ENCODE measurements at regions not wholly inside any gene's neighbourhood (a gene's known extent, or its start where the extent isn't known, plus 50 kb on each side); places are given as distances from the start of the nearest gene placed in this dataset.

DNA sequence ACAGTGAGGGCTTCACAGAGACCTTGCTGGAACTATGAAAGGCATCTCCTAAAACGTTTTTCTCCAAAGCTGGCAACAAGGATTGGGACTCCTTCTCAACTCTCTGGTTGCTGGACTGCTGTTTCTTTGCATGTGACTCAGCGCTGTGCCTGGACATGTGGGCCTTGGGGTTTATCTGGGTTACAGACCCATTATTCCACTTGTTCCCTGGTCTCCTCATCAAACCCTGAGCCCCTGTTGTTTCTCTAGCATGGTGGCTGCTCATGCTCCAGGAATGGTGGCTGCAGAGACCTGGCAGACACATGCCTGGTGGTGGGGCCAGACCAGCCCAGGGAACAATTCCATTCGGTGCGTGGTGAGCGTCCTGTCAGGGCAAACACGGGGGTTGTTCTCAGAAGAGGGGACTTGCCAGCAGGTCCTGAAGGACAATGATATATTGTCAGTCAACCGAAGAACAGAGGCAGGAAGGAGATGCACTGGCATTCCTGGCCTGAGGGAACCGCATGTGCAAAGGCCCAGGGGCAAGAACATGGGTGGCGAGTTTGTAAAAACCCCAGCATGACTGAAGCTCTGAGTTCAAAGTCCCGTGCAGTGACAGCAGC lies 320.1 kb upstream of the RTL1 start:
- no peaks in the 10 kb centered on the region for H3K4me1 ChIP-seq (ENCODE audit: low read length)
- no peak overlapping the region for H3K27ac ChIP-seq (ENCODE audit: low read length)
- H3K9ac ChIP-seq (ENCODE audit: low read length), result no peak overlapping the region
- TF ChIP-seq EZH2phosphoT487 (IDR thresholded peaks at IDR 0.05; ENCODE audit: low read length) (no peak), EZH2 (optimal IDR thresholded peaks at IDR 0.05; ENCODE audit: low read depth, low read length) (no peak), CTCF (IDR thresholded peaks at IDR 0.05; ENCODE audit: low read length) (no peak)
- no peaks in the 10 kb centered on the region for H3K36me3 ChIP-seq (replicated peaks; ENCODE audit: insufficient read depth, low read length)
- H3K9me2 ChIP-seq (replicated peaks; ENCODE audit: insufficient read depth, low read length), result no peaks in the 10 kb centered on the region
- H3K4me2 ChIP-seq (ENCODE audit: low read depth, low read length), result no peak overlapping the region
- no peak for DNase-seq
- H3K9me3 ChIP-seq (replicated peaks; ENCODE audit: insufficient read depth, low read length), result no peaks in the 10 kb centered on the region
- peaks cover 12% of the 10 kb centered on the region; the same call in 1 of the 2 replicates for H3K27me3 ChIP-seq (replicated peaks; ENCODE audit: insufficient read depth, low read length)
- no peak overlapping the region for H2AFZ ChIP-seq (ENCODE audit: low read length)
- no peaks in the 10 kb centered on the region for H4K20me1 ChIP-seq (ENCODE audit: insufficient read depth, low read length)
- no peaks in the 10 kb centered on the region for H3F3A ChIP-seq (ENCODE audit: insufficient read depth, low read length)
- H3K79me2 ChIP-seq (ENCODE audit: low read length), result no peaks in the 10 kb centered on the region
- H3K4me3 ChIP-seq (ENCODE audit: low read length), result no peak overlapping the region

- Histone ChIP-seq H3K9me3 (replicated peaks; ENCODE audit: insufficient read depth, low read length) (no peaks in the 10 kb centered on the region), H3K36me3 (replicated peaks; ENCODE audit: insufficient read depth, low read length) (no peaks in the 10 kb centered on the region), H3K27me3 (replicated peaks; ENCODE audit: insufficient read depth, low read length) (peaks cover 12% of the 10 kb centered on the region; the same call in 1 of the 2 replicates), H3F3A (ENCODE audit: insufficient read depth, low read length) (no peaks in the 10 kb centered on the region), H3K4me3 (ENCODE audit: low read length) (no peak overlapping the region), H3K4me2 (ENCODE audit: low read depth, low read length) (no peak overlapping the region), H3K79me2 (ENCODE audit: low read length) (no peaks in the 10 kb centered on the region), H3K9me2 (replicated peaks; ENCODE audit: insufficient read depth, low read length) (no peaks in the 10 kb centered on the region), H3K4me1 (ENCODE audit: low read length) (no peaks in the 10 kb centered on the region), H3K9ac (ENCODE audit: low read length) (no peak overlapping the region), H4K20me1 (ENCODE audit: insufficient read depth, low read length) (no peaks in the 10 kb centered on the region), H3K27ac (ENCODE audit: low read length) (no peak overlapping the region), H2AFZ (ENCODE audit: low read length) (no peak overlapping the region)
- TF ChIP-seq EZH2phosphoT487 (IDR thresholded peaks at IDR 0.05; ENCODE audit: low read length), result no peak
- DNase-seq, result no peak
These were observed 321.0 kb upstream of the RTL1 start for GRCh38 chr14:101224356-101225156.

- Histone ChIP-seq H3K9me2 (replicated peaks; ENCODE audit: insufficient read depth, low read length) (no peaks in the 10 kb centered on the region), H3K27me3 (replicated peaks; ENCODE audit: insufficient read depth, low read length) (peaks cover 9% of the 10 kb centered on the region; the same call in 1 of the 2 replicates), H3K9me3 (replicated peaks; ENCODE audit: insufficient read depth, low read length) (no peaks in the 10 kb centered on the region), H3K4me2 (ENCODE audit: low read depth, low read length) (no peak overlapping the region), H4K20me1 (ENCODE audit: insufficient read depth, low read length) (no peaks in the 10 kb centered on the region), H3K4me3 (ENCODE audit: low read length) (no peak overlapping the region), H3K79me2 (ENCODE audit: low read length) (no peaks in the 10 kb centered on the region), H3K9ac (ENCODE audit: low read length) (no peak overlapping the region), H3K36me3 (replicated peaks; ENCODE audit: insufficient read depth, low read length) (no peaks in the 10 kb centered on the region), H3F3A (ENCODE audit: insufficient read depth, low read length) (no peaks in the 10 kb centered on the region), H3K4me1 (ENCODE audit: low read length) (no peaks in the 10 kb centered on the region), H2AFZ (ENCODE audit: low read length) (no peak overlapping the region), H3K27ac (ENCODE audit: low read length) (no peak overlapping the region)
- no peak for DNase-seq
- no peak for TF ChIP-seq CTCF (IDR thresholded peaks at IDR 0.05; ENCODE audit: low read length)
These were observed 321.9 kb upstream of the RTL1 start for GRCh38 chr14:101225157-101226152.

Measured in MM.1S (cell line).